ENCODE measurements at regions not wholly inside any gene's neighbourhood (a gene's known extent, or its start where the extent isn't known, plus 50 kb on each side); places are given as distances from the start of the nearest gene placed in this dataset.
"Not testable (repeated sequence)": the region's sequence is repeated elsewhere in the genome, so short reads cannot be mapped to it uniquely, and the experiment has no call there.

DNA sequence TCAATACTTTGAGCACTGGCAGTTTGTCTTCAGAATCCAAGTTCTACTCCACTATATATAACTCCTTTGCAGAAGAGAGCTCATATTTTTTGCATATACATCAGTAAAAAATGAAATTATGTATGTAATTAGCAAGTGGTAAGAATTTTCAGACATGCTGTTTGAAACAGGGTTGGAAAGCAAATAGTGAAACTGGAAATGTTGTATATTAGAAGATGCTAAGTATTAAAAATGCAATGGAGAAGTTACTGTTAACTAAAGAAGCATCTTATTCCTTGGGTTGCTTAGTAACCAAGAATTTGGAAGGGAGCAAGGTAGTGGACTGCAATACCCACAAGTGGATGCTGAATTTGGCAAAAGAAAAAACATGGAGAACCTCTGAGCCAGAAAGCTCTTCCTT is 88.6 kb upstream of the DLGAP1 start:
- no peak for DNase-seq (ENCODE audit: low read depth)

GRCh38 chr18:4541588-4541987 is 86.5 kb upstream of the DLGAP1 start:
- DNase-seq (ENCODE audit: low read depth) = no peak

DNA sequence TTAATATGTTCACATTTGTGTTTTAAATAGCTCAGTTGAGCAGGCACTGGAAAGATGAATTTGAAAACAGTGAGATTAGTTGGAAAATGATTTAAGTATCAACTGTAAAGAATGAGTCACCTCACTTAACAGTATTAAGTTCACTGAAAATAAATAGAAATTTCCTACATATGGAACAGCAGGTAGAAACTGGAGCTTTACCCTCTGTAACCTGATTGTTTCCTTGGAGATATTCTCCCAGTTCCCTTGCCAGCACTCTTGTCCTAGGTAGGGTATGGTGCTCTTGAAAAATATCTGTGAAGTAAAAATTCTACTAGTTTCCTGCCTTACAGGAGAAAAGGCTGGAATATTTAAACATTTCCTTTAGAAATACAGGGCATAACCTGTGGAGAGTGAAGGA is 81.3 kb upstream of the DLGAP1 start:
- no peak for DNase-seq (ENCODE audit: low read depth)

GRCh38 chr18:4528405-4528804 is 73.3 kb upstream of the DLGAP1 start:
- no peak for DNase-seq (ENCODE audit: low read depth)

- not testable (repeated sequence) for DNase-seq (ENCODE audit: low read depth)
Observed at GRCh38 chr18:4527826-4528225, 72.7 kb upstream of the DLGAP1 start.

- no peak for DNase-seq (ENCODE audit: low read depth)
Observed at GRCh38 chr18:4524096-4524495, 69.0 kb upstream of the DLGAP1 start.

DNA sequence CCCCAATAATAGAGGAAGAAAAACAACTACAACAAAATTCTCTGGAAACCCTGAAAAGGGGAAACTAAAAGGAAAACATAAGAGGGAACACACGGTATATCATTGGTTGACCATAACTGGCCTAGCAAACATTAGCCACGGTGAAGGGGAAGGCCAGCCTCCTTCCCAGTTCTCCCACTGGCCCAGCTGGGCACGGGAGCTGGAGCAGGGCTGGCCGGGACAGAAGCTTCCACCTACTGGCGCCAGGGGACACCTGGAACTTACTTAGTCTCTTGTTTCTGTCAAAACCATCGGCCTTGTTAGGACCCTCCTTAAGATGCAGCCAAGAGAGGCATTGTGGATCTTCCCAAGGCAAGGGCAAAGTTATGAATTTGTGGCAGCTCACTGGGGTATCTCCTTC is 56.1 kb upstream of the DLGAP1 start:
- no peak for DNase-seq (ENCODE audit: low read depth)

DNA sequence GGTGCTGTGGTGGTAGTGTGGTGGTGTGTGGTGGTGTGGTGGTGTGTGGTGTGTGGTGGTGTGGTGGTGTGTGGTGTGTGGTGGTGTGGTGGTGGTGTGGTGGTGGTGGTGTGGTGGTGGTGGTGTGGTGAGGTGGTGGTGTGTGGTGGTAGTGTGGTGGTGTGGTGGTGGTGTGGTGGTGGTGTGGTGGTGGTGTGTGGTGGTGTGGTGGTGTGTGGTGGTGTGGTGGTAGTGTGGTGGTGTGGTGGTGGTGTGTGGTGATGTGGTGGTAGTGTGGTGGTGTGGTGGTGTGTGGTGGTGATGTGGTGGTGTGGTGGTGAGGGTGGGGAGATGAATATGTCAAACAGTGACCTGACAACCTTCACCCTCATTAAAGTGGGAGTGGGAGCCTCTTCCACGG is 55.6 kb upstream of the DLGAP1 start:
- no peak for DNase-seq (ENCODE audit: low read depth)

- no peak for DNase-seq (ENCODE audit: low read depth)
Observed at GRCh38 chr18:4510160-4510559, 55.1 kb upstream of the DLGAP1 start.

Data from stimulated activated CD4-positive, alpha-beta T cell treated with anti-CD3 and anti-CD28 coated beads, Interleukin-2, amount 100 ng/mL, for 4 hours (primary cell).